Activated naive CD8-positive, alpha-beta T cell treated with anti-CD3 and anti-CD28 coated beads for 36 hours (primary cell): ENCODE measurements at regions not wholly inside any gene's neighbourhood (a gene's known extent, or its start where the extent isn't known, plus 50 kb on each side); places are given as distances from the start of the nearest gene placed in this dataset.
"Not testable (repeated sequence)": the region's sequence is repeated elsewhere in the genome, so short reads cannot be mapped to it uniquely, and the experiment has no call there.

Experiments used
- DNase-seq: peaks from one replicate; pipeline ENCODE4 v3.0.0; 2021
- H3K27ac Mint-ChIP-seq: one replicate; pipeline ENCODE4 v1.8.0; 2022; ENCODE audit warnings: mild to moderate bottlenecking, moderate library complexity, mixed read lengths
- H3K27me3 Mint-ChIP-seq: one replicate; pipeline ENCODE4 v1.8.0; 2022; ENCODE audit warnings: mild to moderate bottlenecking, mixed read lengths
- H3K36me3 Mint-ChIP-seq: one replicate; pipeline ENCODE4 v1.8.0; 2021; ENCODE audit warnings: mild to moderate bottlenecking, mixed read lengths
- H3K4me1 Mint-ChIP-seq: one replicate; pipeline ENCODE4 v1.8.0; 2021; ENCODE audit warnings: mixed read lengths
- H3K4me3 Mint-ChIP-seq: one replicate; pipeline ENCODE4 v1.8.0; 2022; ENCODE audit warnings: mild to moderate bottlenecking, moderate library complexity, mixed read lengths
- H3K9me3 Mint-ChIP-seq: one replicate; pipeline ENCODE4 v1.8.0; 2022; ENCODE audit warnings: mixed read lengths

- Mint-ChIP-seq H3K36me3 (peaks cover 17% of the 10 kb centered on the region), H3K4me1 (peaks cover 7% of the 10 kb centered on the region), H3K9me3 (peaks cover 13% of the 10 kb centered on the region), H3K4me3 (no peak overlapping the region), H3K27ac (no peak overlapping the region), H3K27me3 (no peaks in the 10 kb centered on the region)
- no peak for DNase-seq
Observed at GRCh38 chr12:68387338-68387737, 55.2 kb upstream of the MDM1 start.

- Mint-ChIP-seq H3K36me3 (peaks cover 8% of the 10 kb centered on the region), H3K27me3 (no peaks in the 10 kb centered on the region), H3K4me1 (peaks cover 7% of the 10 kb centered on the region), H3K27ac (no peak overlapping the region), H3K4me3 (no peak overlapping the region), H3K9me3 (peaks cover 6% of the 10 kb centered on the region)
- DNase-seq: no peak
Observed at GRCh38 chr12:68389305-68389704, 57.1 kb upstream of the MDM1 start.

DNA sequence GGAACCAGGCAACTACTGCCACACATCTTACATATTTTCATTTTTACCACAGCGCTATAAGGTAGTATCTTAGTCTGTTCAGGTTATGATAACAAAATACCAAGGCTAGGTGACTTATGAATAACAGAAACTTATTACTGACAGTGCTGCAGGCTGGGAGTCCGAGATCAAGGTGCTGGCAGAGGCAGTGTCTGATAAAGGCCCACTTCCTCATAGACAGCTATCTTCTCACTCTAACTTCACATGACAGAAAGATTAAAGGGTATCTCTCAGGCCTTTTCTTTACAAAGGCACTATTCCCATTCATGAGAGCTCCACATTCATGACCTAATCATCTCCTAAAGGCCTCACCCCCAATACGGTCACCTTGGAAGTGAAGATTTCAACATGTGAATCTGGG lies 59.8 kb upstream of the MDM1 start:
- no peak overlapping the region for H3K4me3 Mint-ChIP-seq
- no peak overlapping the region for H3K27ac Mint-ChIP-seq
- H3K9me3 Mint-ChIP-seq: peaks cover 7% of the 10 kb centered on the region
- no peaks in the 10 kb centered on the region for H3K27me3 Mint-ChIP-seq
- H3K4me1 Mint-ChIP-seq: peaks cover 7% of the 10 kb centered on the region
- DNase-seq: no peak
- peaks cover 8% of the 10 kb centered on the region for H3K36me3 Mint-ChIP-seq

- H3K4me1 Mint-ChIP-seq: peaks cover 7% of the 10 kb centered on the region
- no peak overlapping the region for H3K4me3 Mint-ChIP-seq
- H3K27ac Mint-ChIP-seq: no peak overlapping the region
- peaks cover 7% of the 10 kb centered on the region for H3K9me3 Mint-ChIP-seq
- peaks cover 9% of the 10 kb centered on the region for H3K36me3 Mint-ChIP-seq
- no peak for DNase-seq
- no peaks in the 10 kb centered on the region for H3K27me3 Mint-ChIP-seq
Observed at GRCh38 chr12:68392376-68392775, 60.2 kb upstream of the MDM1 start.

DNA sequence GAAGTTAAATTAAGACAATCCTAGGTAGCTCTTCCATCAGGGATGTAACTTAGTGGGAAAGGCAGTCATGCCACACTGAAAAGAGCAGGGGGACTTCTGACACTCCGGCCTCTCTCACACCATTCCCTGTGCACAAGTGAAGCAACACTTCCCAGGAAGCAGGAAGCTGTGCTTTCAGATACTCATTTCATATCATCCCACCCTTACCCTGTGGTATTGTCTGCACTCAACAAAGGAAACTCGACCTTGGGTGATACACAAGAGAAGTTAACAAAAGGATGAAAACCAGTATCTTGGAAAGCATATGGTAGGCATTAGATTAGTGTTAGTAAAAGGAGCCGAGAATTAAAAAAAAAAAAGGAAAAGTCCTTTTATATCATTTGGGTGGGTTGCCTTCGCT lies 61.3 kb upstream of the MDM1 start:
- Mint-ChIP-seq H3K9me3 (peaks cover 7% of the 10 kb centered on the region), H3K4me3 (no peak overlapping the region)

GRCh38 chr12:68397566-68398158 lies 65.5 kb upstream of the MDM1 start:
- no peak overlapping the region for H3K27ac Mint-ChIP-seq
- no peaks in the 10 kb centered on the region for H3K27me3 Mint-ChIP-seq
- peaks cover 7% of the 10 kb centered on the region for H3K4me1 Mint-ChIP-seq
- no peak overlapping the region for H3K4me3 Mint-ChIP-seq
- peaks cover 1% of the 10 kb centered on the region for H3K9me3 Mint-ChIP-seq
- no peak for DNase-seq
- peaks cover 3% of the 10 kb centered on the region for H3K36me3 Mint-ChIP-seq

More for the DNA sequence above, 61.3 kb upstream of the MDM1 start:
- Mint-ChIP-seq H3K27me3 (no peaks in the 10 kb centered on the region), H3K4me1 (peaks cover 5% of the 10 kb centered on the region), H3K36me3 (peaks cover 7% of the 10 kb centered on the region), H3K27ac (no peak overlapping the region)
- DNase-seq: no peak

DNA sequence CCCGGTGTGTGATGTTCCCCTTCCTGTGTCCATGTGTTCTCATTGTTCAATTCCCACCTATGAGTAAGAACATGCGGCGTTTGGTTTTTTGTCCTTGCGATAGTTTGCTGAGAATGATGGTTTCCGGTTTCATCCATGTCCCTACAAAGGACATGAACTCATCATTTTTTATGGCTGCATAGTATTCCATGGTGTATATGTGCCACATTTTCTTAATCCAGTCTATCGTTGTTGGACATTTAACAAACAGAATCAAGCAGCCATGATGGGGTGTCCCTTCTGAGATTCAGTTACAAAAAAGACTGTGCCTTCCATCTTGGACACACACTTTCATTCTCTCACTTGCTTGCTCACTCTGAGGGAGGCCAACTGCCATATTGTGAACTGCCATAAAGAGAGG lies 66.5 kb upstream of the MDM1 start:
- not testable (repeated sequence) for H3K27ac Mint-ChIP-seq, H3K36me3 Mint-ChIP-seq, DNase-seq, H3K4me3 Mint-ChIP-seq, H3K4me1 Mint-ChIP-seq, H3K27me3 Mint-ChIP-seq, H3K9me3 Mint-ChIP-seq

- Mint-ChIP-seq H3K27ac (no peak overlapping the region), H3K4me1 (peaks cover 9% of the 10 kb centered on the region), H3K9me3 (peaks cover 1% of the 10 kb centered on the region), H3K36me3 (peaks cover 3% of the 10 kb centered on the region), H3K4me3 (no peak overlapping the region), H3K27me3 (no peaks in the 10 kb centered on the region)
- no peak for DNase-seq
Observed at GRCh38 chr12:68400226-68400829, 68.2 kb upstream of the MDM1 start.

GRCh38 chr12:68402422-68402821 lies 70.3 kb upstream of the MDM1 start:
- Mint-ChIP-seq H3K4me3 (no peak overlapping the region), H3K36me3 (no peaks in the 10 kb centered on the region), H3K27me3 (no peaks in the 10 kb centered on the region), H3K4me1 (peaks cover 11% of the 10 kb centered on the region), H3K9me3 (no peaks in the 10 kb centered on the region), H3K27ac (no peak overlapping the region)
- DNase-seq: no peak

GRCh38 chr12:68403296-68403695 lies 71.1 kb upstream of the MDM1 start:
- no peak overlapping the region for H3K27ac Mint-ChIP-seq

DNA sequence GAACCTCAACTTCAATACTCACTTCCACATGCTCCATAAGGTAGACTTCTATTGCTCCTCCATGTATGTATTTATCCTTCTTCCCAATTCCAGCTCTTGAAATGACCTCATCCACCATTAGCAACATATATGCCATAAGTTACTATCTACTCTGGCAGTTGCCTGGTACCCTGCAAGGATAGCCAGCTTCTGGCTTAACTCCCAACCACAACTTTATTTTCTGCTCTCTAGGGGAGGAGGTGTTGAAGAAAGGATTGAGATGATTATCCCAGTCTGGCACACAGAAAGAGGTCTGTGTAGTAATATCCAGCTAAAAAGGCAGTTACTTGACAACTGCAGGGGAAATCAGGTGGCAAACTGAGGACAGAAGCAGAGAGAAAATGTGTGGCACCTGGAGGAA lies 71.5 kb upstream of the MDM1 start:
- Mint-ChIP-seq H3K27me3 (no peaks in the 10 kb centered on the region), H3K27ac (no peak overlapping the region), H3K36me3 (no peaks in the 10 kb centered on the region), H3K9me3 (no peaks in the 10 kb centered on the region), H3K4me3 (no peak overlapping the region), H3K4me1 (peaks cover 11% of the 10 kb centered on the region)
- no peak for DNase-seq

More at GRCh38 chr12:68403296-68403695, 71.1 kb upstream of the MDM1 start:
- Mint-ChIP-seq H3K4me1 (peaks cover 11% of the 10 kb centered on the region), H3K4me3 (no peak overlapping the region), H3K27me3 (no peaks in the 10 kb centered on the region), H3K36me3 (no peaks in the 10 kb centered on the region), H3K9me3 (no peaks in the 10 kb centered on the region)
- no peak for DNase-seq

DNA sequence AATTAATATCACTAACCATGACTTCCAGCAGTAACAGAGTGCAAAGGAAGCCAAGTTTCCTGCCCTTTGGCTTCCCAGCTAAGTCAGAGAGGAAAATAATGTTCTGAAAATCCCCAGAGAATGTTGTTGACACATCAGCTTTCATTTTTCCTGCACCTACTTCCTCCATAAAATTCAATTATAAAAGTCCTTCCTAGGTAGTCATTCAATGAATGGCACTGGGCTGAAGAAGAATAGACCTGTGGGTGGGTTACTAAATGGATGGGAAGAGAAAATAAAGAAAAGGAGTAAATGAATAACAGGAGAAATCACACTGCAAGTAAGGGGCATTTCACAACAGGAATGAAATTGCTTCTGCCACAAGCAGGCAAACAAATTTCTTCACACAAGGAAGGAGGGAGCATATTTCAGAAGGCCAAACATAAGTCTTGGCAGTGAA lies 73.2 kb upstream of the MDM1 start:
- no peak for DNase-seq
- Mint-ChIP-seq H3K36me3 (no peaks in the 10 kb centered on the region), H3K4me1 (peaks cover 11% of the 10 kb centered on the region), H3K27ac (no peak overlapping the region), H3K27me3 (no peaks in the 10 kb centered on the region), H3K4me3 (no peak overlapping the region), H3K9me3 (no peaks in the 10 kb centered on the region)

- no peaks in the 10 kb centered on the region for H3K9me3 Mint-ChIP-seq
- H3K36me3 Mint-ChIP-seq: no peaks in the 10 kb centered on the region
- H3K4me3 Mint-ChIP-seq: no peak overlapping the region
- no peak overlapping the region for H3K27ac Mint-ChIP-seq
- H3K27me3 Mint-ChIP-seq: no peaks in the 10 kb centered on the region
- no peak for DNase-seq
- peaks cover 11% of the 10 kb centered on the region for H3K4me1 Mint-ChIP-seq
Observed at GRCh38 chr12:68406134-68406576, 74.0 kb upstream of the MDM1 start.

- H3K4me3 Mint-ChIP-seq: no peak overlapping the region
- H3K9me3 Mint-ChIP-seq: no peaks in the 10 kb centered on the region
- H3K36me3 Mint-ChIP-seq: no peaks in the 10 kb centered on the region
- no peaks in the 10 kb centered on the region for H3K27me3 Mint-ChIP-seq
- no peak for DNase-seq
- peaks cover 11% of the 10 kb centered on the region for H3K4me1 Mint-ChIP-seq
- H3K27ac Mint-ChIP-seq: no peak overlapping the region
Observed at GRCh38 chr12:68406911-68407310, 74.7 kb upstream of the MDM1 start.

GRCh38 chr12:68410018-68410660 lies 78.0 kb upstream of the MDM1 start:
- Mint-ChIP-seq H3K9me3 (no peaks in the 10 kb centered on the region), H3K27me3 (no peaks in the 10 kb centered on the region), H3K4me1 (peaks cover 4% of the 10 kb centered on the region), H3K36me3 (no peaks in the 10 kb centered on the region), H3K4me3 (no peak overlapping the region), H3K27ac (no peak overlapping the region)
- no peak for DNase-seq

DNA sequence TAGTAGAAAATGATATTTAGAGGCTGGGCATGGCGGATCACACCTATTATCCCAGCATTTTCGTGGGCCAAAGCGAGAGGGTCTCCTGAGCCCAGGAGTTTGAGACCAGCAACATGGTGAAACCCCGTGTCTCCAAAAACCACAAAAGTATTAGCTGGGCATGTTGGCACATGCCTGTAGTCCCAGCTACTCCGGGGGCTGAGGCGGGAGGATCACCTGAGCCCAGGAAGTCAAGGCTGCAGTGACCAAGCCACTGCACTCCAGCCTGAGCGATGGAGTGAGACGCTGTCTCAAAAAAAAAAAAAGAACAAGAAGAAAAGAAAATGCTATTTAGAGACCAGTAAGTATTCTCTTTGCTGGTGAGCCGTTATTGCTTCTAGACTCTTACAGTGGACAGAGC lies 79.2 kb upstream of the MDM1 start:
- H3K36me3 Mint-ChIP-seq: no peaks in the 10 kb centered on the region
- no peaks in the 10 kb centered on the region for H3K27me3 Mint-ChIP-seq
- no peaks in the 10 kb centered on the region for H3K9me3 Mint-ChIP-seq
- H3K4me3 Mint-ChIP-seq: no peak overlapping the region
- H3K4me1 Mint-ChIP-seq: no peaks in the 10 kb centered on the region
- no peak overlapping the region for H3K27ac Mint-ChIP-seq
- no peak for DNase-seq
